ENCODE measurements at regions not wholly inside any gene's neighbourhood (a gene's known extent, or its start where the extent isn't known, plus 50 kb on each side); places are given as distances from the start of the nearest gene placed in this dataset.

DNA sequence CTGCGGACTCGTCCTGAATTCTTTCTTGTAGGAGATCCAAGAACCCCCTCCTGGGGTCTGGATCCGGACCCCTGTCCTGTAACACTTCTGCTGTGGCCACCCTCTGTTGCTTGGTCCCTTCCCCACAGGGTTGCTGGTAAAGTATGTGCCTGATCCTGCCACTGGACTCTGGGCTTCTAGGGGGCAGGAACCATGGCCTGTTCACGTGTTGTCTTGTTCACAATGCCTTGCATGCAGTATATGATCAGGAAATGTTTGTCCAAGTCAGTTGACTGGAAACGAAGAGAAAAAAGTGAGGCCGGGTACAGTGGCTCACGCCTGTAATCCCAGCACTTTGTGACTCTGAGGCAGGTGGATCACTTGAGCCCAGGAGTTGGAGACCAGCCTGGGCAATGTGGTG, 139.3 kb upstream of the ALDH1B1 start:
- 85% methylated on average over 7 of the region's 7 CpGs for WGBS

DNA sequence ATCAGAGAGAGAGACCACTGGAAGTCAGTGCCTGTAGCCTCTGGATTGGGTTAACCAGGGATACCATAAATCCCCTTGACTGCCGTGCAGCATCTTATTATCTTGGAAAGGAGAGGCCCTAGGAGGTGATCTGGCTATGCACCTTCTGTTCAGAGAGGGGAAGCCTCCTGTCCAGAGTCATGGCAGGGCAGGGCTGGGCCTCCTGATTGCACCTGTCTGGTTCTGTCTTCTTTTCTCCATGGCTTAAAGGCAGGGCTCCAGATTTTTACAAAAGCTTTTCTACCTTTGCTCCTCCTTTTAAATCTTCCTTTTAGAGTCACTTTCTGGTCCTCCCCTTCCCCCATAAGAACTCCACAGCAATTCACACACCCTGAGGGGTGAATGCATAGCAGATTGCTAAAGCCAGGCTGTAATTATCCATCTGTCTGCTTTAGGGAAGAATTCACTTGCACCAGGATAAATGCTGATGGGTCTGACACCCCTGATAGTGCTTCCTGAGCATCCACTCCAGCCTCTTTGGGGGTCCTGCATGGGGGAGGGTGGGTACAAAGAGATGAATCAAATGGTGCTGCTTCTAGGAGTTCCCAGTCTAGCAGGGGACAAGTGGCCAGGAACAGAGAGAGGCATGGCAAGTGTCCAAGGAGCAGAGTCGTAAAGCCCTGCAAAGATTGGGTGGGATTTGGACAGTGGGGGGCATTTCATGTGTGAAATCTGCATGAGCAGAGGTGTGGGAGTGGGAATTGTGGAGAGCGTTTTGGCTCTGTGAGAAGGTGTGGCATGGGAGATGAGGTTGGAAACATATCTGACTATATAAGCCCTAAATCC, 141.3 kb upstream of the ALDH1B1 start:
- DNase-seq (ENCODE audit: low spot score): no peak
- no peak for TF ChIP-seq YY1 (IDR thresholded peaks at IDR 0.05)
- no peak for TF ChIP-seq FOXA2 (IDR thresholded peaks at IDR 0.05)
- no peak for TF ChIP-seq HNF4G (IDR thresholded peaks at IDR 0.05)
- TF ChIP-seq, protein P1, sequence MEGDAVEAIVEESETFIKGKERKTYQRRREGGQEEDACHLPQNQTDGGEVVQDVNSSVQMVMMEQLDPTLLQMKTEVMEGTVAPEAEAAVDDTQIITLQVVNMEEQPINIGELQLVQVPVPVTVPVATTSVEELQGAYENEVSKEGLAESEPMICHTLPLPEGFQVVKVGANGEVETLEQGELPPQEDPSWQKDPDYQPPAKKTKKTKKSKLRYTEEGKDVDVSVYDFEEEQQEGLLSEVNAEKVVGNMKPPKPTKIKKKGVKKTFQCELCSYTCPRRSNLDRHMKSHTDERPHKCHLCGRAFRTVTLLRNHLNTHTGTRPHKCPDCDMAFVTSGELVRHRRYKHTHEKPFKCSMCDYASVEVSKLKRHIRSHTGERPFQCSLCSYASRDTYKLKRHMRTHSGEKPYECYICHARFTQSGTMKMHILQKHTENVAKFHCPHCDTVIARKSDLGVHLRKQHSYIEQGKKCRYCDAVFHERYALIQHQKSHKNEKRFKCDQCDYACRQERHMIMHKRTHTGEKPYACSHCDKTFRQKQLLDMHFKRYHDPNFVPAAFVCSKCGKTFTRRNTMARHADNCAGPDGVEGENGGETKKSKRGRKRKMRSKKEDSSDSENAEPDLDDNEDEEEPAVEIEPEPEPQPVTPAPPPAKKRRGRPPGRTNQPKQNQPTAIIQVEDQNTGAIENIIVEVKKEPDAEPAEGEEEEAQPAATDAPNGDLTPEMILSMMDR (IDR thresholded peaks at IDR 0.05; ENCODE audit: low read depth, low read length, missing input control): no peak
- TF ChIP-seq JUND (IDR thresholded peaks at IDR 0.05): no peak
- TF ChIP-seq RXRA (IDR thresholded peaks at IDR 0.05): no peak
- no peaks in the 10 kb centered on the region for H3K4me1 ChIP-seq (ENCODE audit: control insufficient read depth in 4 of 4, insufficient read depth in 4 of 4, low read length in 3 of 4)
- WGBS: 71% methylated on average over 3 of the region's 3 CpGs
- no peaks in the 10 kb centered on the region for H3K27me3 ChIP-seq (ENCODE audit: control insufficient read depth in 4 of 4, insufficient read depth in 4 of 4, low read length in 3 of 4)
- no peak overlapping the region for H3K9ac ChIP-seq (ENCODE audit: low read depth in 1 of 2, low read length in 2 of 2)
- H3K27ac ChIP-seq (ENCODE audit: low read depth in 1 of 2, low read length in 2 of 2): no peak overlapping the region
- peaks cover 0 to 2% (median 0%) of the 10 kb centered on the region in 4 donors for H3K9me3 ChIP-seq (ENCODE audit: control insufficient read depth in 4 of 4, low read length in 3 of 4)
- H3K4me3 ChIP-seq (ENCODE audit: low read depth in 1 of 3, low read length in 3 of 3): no peak overlapping the region
- H3K36me3 ChIP-seq (ENCODE audit: control insufficient read depth in 4 of 4, insufficient read depth in 3 of 4, low read depth in 1 of 4, low read length in 3 of 4): no peaks in the 10 kb centered on the region

More for the DNA sequence above, 139.3 kb upstream of the ALDH1B1 start:
- no peak overlapping the region for H3K9ac ChIP-seq (ENCODE audit: low read depth in 1 of 2, low read length in 2 of 2)
- no peak for TF ChIP-seq RXRA (IDR thresholded peaks at IDR 0.05)
- TF ChIP-seq NR2F2 (IDR thresholded peaks at IDR 0.05): no peak
- no peak for TF ChIP-seq RAD21 (IDR thresholded peaks at IDR 0.05)
- TF ChIP-seq, protein P2, sequence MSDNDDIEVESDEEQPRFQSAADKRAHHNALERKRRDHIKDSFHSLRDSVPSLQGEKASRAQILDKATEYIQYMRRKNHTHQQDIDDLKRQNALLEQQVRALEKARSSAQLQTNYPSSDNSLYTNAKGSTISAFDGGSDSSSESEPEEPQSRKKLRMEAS (IDR thresholded peaks at IDR 0.05): no peak
- no peak for TF ChIP-seq YY1 (IDR thresholded peaks at IDR 0.05)
- no peaks in the 10 kb centered on the region for H3K27me3 ChIP-seq (ENCODE audit: control insufficient read depth in 4 of 4, insufficient read depth in 4 of 4, low read length in 3 of 4)
- H3K4me1 ChIP-seq (ENCODE audit: control insufficient read depth in 4 of 4, insufficient read depth in 4 of 4, low read length in 3 of 4): no peaks in the 10 kb centered on the region
- no peak for DNase-seq (ENCODE audit: low spot score)
- H3K36me3 ChIP-seq (ENCODE audit: control insufficient read depth in 4 of 4, insufficient read depth in 3 of 4, low read depth in 1 of 4, low read length in 3 of 4): no peaks in the 10 kb centered on the region
- no peaks in the 10 kb centered on the region for H3K9me3 ChIP-seq (ENCODE audit: control insufficient read depth in 4 of 4, low read length in 3 of 4)
- H3K27ac ChIP-seq (ENCODE audit: low read depth in 1 of 2, low read length in 2 of 2): no peak overlapping the region
- no peak overlapping the region for H3K4me3 ChIP-seq (ENCODE audit: low read depth in 1 of 3, low read length in 3 of 3)

- no peaks in the 10 kb centered on the region for H3K36me3 ChIP-seq (ENCODE audit: control insufficient read depth in 4 of 4, insufficient read depth in 3 of 4, low read depth in 1 of 4, low read length in 3 of 4)
- DNase-seq (ENCODE audit: low spot score): no peak
- 91% methylated on average over 10 of the region's 10 CpGs for WGBS
- H3K9ac ChIP-seq (ENCODE audit: low read depth in 1 of 2, low read length in 2 of 2): no peak overlapping the region
- H3K27ac ChIP-seq (ENCODE audit: low read depth in 1 of 2, low read length in 2 of 2): no peak overlapping the region
- no peaks in the 10 kb centered on the region for H3K4me1 ChIP-seq (ENCODE audit: control insufficient read depth in 4 of 4, insufficient read depth in 4 of 4, low read length in 3 of 4)
- H3K9me3 ChIP-seq (ENCODE audit: control insufficient read depth in 4 of 4, low read length in 3 of 4): peaks cover 0 to 2% (median 0%) of the 10 kb centered on the region in 4 donors
- TF ChIP-seq HNF4G (IDR thresholded peaks at IDR 0.05): no peak
- TF ChIP-seq NR2F2 (IDR thresholded peaks at IDR 0.05): no peak
- TF ChIP-seq FOXA1 (IDR thresholded peaks at IDR 0.05): no peak
- no peak for TF ChIP-seq RAD21 (IDR thresholded peaks at IDR 0.05)
- TF ChIP-seq EGR1 (IDR thresholded peaks at IDR 0.05; ENCODE audit: low read depth in 2 of 2): no peak
- TF ChIP-seq, protein P3, sequence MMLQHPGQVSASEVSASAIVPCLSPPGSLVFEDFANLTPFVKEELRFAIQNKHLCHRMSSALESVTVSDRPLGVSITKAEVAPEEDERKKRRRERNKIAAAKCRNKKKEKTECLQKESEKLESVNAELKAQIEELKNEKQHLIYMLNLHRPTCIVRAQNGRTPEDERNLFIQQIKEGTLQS (IDR thresholded peaks at IDR 0.05): no peak
- no peak for TF ChIP-seq HNF4A (conservative IDR thresholded peaks at IDR 0.05)
- TF ChIP-seq TAF1 (conservative IDR thresholded peaks at IDR 0.05): no peak
- no peak for TF ChIP-seq FOXA2 (IDR thresholded peaks at IDR 0.05)
- TF ChIP-seq, protein P1 (IDR thresholded peaks at IDR 0.05; ENCODE audit: low read depth, low read length, missing input control): no peak
- no peak for TF ChIP-seq SP1 (IDR thresholded peaks at IDR 0.05)
- TF ChIP-seq, protein P2 (IDR thresholded peaks at IDR 0.05): no peak
- H3K4me3 ChIP-seq (ENCODE audit: low read depth in 1 of 3, low read length in 3 of 3): no peak overlapping the region
- H3K27me3 ChIP-seq (ENCODE audit: control insufficient read depth in 4 of 4, insufficient read depth in 4 of 4, low read length in 3 of 4): no peaks in the 10 kb centered on the region
Observed at GRCh38 chr9:38250279-38251035, 142.0 kb upstream of the ALDH1B1 start.

Data from liver (tissue), 8 donors.